LNCaP clone FGC (cell line): ENCODE measurements at regions not wholly inside any gene's neighbourhood (a gene's known extent, or its start where the extent isn't known, plus 50 kb on each side); places are given as distances from the start of the nearest gene placed in this dataset.

ENCODE experiments used
- DNase-seq: peaks from one replicate; pipeline ENCODE4 v3.0.0-alpha.2; 2011; ENCODE audit warnings: low read depth
- H3K4me3 ChIP-seq: 2 replicates; pipeline ENCODE4 v1.5.1; 2011; ENCODE audit warnings: mild to moderate bottlenecking, low read depth, low read length, control low read depth
- TF ChIP-seq, protein P1 (sequence below): IDR thresholded peaks from 2 replicates; pipeline ENCODE4 v1.5.1; 2012; ENCODE audit warnings: mild to moderate bottlenecking; ENCODE audit not compliant: control insufficient read depth, insufficient read depth; ENCODE audit errors: extremely low read depth

- TF ChIP-seq, protein P1, sequence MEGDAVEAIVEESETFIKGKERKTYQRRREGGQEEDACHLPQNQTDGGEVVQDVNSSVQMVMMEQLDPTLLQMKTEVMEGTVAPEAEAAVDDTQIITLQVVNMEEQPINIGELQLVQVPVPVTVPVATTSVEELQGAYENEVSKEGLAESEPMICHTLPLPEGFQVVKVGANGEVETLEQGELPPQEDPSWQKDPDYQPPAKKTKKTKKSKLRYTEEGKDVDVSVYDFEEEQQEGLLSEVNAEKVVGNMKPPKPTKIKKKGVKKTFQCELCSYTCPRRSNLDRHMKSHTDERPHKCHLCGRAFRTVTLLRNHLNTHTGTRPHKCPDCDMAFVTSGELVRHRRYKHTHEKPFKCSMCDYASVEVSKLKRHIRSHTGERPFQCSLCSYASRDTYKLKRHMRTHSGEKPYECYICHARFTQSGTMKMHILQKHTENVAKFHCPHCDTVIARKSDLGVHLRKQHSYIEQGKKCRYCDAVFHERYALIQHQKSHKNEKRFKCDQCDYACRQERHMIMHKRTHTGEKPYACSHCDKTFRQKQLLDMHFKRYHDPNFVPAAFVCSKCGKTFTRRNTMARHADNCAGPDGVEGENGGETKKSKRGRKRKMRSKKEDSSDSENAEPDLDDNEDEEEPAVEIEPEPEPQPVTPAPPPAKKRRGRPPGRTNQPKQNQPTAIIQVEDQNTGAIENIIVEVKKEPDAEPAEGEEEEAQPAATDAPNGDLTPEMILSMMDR = no peak
- no peak for DNase-seq
Observed at GRCh38 chr16:86730597-86730996, 152.2 kb downstream of the FOXL1 start.

DNA sequence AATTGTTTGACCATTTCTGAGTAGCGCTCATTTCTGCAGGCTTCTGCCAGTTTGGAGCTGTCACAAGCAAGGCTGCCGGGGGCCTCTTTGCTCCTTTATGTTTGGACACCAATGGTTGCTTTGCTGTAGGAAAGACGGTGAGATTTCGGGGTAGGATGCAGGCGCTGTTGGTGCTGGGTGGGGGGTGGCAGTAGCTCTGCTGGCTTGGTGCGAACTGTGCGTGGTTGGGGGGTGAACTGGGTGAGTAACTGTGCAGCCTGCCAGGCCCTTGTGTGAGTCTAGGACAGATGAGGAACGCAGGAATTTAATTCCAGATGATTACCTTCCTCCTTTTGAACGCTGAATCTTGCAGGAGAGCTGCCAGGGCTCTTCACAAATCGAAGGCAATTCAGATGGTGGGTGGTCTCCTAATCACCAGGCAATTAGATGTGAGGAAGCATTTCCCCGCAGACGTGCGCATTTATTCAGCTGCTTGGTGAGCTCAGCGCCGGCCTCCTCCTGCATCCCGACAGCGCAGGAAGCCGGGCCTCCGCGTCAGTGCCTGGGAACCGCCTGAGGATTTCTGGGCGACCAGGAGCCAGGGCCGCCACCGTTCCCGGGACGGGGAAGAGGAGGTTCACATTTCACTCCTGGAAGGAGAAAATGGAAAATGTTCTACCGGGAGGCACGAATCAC, 154.4 kb downstream of the FOXL1 start:
- DNase-seq = no peak
- TF ChIP-seq, protein P1 = no peak
- H3K4me3 ChIP-seq = no peak overlapping the region

More at GRCh38 chr16:86730597-86730996, 152.2 kb downstream of the FOXL1 start:
- H3K4me3 ChIP-seq = no peak overlapping the region

DNA sequence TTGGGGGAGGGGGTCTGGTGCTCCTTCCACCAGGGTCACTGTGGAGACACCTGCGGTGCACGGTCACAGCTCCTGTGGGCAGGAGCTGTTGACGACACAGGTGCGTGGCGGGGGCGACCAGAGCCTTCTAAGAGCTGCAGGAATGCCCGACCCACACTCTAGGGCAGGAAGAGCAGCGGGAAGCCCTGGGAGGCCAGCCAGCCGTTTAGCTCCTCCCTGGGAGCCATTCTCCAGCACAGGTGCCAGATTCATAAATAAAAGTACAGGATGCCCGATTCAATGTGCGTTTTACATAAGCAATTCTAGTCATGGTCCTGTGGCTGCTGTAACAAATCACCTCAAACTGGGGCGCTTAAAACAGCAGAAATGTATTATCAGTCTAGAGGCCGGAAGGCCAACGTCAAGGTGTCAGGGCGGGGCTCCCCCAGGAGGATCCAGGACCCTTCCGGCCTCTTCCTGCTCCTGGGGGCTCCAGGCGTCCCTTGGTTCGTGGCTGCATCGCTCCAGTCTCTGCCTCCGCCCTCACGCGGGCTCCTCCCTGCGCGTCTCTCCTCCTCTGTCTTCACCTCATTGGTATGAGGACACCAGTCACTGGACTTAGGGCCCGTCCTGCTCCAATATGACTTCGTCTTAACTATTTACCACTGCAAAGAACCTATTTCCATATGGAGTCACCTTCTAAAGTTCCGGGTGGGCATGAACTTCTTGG, 155.4 kb downstream of the FOXL1 start:
- H3K4me3 ChIP-seq = no peak overlapping the region
- TF ChIP-seq, protein P1 = no peak
- DNase-seq = no peak

- no peak for DNase-seq
- TF ChIP-seq, protein P1 = no peak
- H3K4me3 ChIP-seq = no peak overlapping the region
Observed at GRCh38 chr16:86734543-86735460, 156.5 kb downstream of the FOXL1 start.

DNA sequence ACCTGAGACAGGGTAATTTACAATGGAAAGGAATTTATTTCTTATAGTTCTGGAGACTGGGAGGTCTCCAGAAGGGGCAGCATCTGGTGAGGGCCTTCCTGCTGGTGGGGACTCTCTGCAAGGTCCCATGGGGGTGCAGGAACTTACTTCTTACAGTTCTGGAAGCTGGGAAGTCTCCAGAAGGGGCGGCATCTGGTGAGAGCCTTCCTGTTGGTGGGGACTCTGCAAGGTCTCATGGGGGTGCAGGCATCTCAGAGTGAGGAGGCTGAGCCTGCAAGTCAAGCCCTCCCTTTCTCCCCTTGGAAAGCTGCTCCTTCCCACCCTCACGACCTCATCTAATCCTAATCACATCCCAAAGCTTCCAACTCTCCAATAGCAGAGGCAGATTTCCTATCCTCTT, 157.4 kb downstream of the FOXL1 start:
- DNase-seq = no peak
- H3K4me3 ChIP-seq = no peak overlapping the region
- TF ChIP-seq, protein P1 = no peak

DNA sequence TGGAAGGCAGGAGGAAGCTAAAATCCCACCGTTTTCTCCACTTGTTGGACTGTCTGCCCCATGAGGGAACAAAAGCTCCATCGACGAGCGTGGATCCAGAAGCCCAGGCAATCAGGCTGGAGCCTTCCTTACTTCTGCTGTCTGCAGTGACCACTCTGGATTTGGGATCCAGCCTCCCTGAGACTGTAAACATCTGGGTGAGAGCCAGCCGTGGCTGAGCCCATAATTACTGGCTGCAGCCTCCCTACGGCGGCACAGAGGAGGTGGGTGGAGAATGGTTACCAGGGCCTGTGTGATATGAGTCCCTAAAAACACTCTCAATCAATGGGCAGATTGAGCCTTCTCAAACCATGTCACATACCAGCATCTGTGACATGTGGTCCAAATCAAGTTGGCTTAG, 158.2 kb downstream of the FOXL1 start:
- no peak overlapping the region for H3K4me3 ChIP-seq
- TF ChIP-seq, protein P1 = no peak
- DNase-seq = no peak
